ENCODE measurements at regions not wholly inside any gene's neighbourhood (a gene's known extent, or its start where the extent isn't known, plus 50 kb on each side); places are given as distances from the start of the nearest gene placed in this dataset.

DNA sequence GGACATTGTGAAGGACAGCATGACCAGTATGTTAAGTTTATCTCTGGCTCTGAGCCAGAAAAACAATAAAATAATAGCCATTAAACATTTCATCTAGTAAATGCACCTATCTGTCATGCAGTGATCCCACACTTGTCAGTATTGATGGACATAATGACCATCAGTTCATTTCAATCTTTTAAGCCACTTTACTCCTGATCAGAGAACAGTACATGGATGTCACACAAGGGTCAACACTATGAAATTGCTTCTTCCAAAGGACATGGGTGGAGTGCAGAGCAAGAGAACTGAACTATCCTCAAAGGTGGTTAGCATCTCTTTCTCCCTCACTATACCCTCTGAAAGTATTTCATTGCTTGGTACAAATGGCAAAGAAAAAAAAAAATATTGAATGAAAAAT lies 816.0 kb upstream of the GYPC start:
- no peak for DNase-seq
- no peaks in the 10 kb centered on the region for H3K27me3 ChIP-seq (ENCODE audit: control insufficient read depth, insufficient read depth, low read length)
- H3K36me3 ChIP-seq (replicated peaks; ENCODE audit: control insufficient read depth, insufficient read depth, low read length), result no peaks in the 10 kb centered on the region
- no peak overlapping the region for H3K4me3 ChIP-seq (ENCODE audit: insufficient read depth, low read depth, low read length)

DNA sequence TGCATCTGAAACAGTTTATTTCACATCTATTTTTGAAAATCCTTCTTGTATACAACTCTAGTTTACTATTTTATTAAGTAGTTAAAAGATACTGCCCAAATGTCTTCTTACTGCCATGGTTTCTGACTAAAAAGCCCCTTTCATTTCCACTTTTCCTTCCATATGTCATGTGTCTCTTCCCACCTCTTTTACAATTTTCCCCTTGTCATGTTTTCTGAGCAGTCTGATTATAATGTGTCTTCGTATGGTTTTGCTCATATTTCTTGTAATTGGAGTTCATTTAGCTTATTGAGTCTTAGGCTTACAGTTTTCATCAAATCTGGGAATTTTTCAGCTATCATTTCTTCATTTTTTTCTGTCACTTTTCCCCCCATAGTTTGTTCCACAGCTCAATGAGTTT lies 813.9 kb upstream of the GYPC start:
- Histone ChIP-seq H3K36me3 (replicated peaks; ENCODE audit: control insufficient read depth, insufficient read depth, low read length) (no peaks in the 10 kb centered on the region), H3K27me3 (ENCODE audit: control insufficient read depth, insufficient read depth, low read length) (no peaks in the 10 kb centered on the region), H3K4me3 (ENCODE audit: insufficient read depth, low read depth, low read length) (no peak overlapping the region)
- DNase-seq, result no peak

DNA sequence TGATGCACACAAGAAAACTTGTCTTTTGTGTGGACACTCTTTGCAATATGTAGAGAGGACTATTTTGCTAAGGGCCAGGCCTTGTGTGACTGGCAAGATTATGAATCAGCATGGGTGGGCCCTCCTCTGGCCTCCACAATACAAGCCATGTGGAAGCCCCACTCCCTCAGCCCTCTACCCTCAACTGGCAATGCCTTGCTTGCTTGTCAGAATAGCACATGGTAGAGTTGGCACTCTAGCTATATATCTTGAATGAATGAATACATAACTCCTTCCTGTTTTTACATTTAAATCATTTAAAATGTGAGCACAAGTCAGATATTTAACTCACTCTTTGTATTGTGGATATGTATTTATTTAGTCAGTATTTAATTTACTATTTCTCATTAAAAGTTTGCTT lies 805.4 kb upstream of the GYPC start:
- Histone ChIP-seq H3K36me3 (replicated peaks; ENCODE audit: control insufficient read depth, insufficient read depth, low read length) (no peaks in the 10 kb centered on the region), H3K4me3 (ENCODE audit: insufficient read depth, low read depth, low read length) (no peak overlapping the region), H3K27me3 (ENCODE audit: control insufficient read depth, insufficient read depth, low read length) (no peaks in the 10 kb centered on the region)
- no peak for DNase-seq

DNA sequence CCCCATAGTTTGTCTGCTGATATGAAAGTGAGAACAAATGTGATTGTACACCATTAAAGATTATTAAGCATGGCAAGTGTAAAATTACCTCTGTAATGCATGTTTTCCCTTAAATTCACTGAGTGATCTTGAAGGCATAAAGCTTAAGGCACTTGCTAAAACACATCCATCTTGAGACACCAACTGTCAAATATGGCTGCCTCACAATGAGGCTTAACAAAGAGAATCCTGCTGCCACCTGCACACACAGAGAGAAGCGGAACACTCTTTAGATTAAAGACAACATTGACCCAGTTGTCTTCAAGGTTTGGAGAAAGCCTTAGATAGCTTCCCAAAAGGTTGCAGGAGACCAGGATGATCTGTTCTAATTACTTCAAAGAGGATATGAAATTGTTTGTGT lies 803.6 kb upstream of the GYPC start:
- DNase-seq, result no peak
- no peaks in the 10 kb centered on the region for H3K36me3 ChIP-seq (replicated peaks; ENCODE audit: control insufficient read depth, insufficient read depth, low read length)
- no peaks in the 10 kb centered on the region for H3K27me3 ChIP-seq (ENCODE audit: control insufficient read depth, insufficient read depth, low read length)
- no peak overlapping the region for H3K4me3 ChIP-seq (ENCODE audit: insufficient read depth, low read depth, low read length)

DNA sequence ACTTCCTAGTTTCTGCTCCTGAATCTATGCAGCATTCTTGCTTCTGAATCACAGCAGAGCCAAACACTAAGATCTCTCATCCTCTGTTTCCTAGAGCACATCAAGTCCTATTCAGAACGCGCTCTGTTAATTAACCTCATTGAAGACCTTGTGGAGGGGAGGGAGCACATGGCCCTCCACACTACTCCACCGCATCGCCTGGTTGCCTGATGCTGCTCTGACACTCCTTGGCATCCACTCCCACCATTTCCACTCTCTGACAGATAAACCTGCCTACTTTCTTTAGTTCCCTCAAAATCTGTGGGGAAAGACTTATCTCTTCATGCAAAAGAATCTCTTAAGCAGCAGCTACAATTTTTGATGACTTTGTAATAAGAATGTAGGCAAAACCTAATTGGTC lies 802.3 kb upstream of the GYPC start:
- DNase-seq, result no peak
- no peak overlapping the region for H3K4me3 ChIP-seq (ENCODE audit: insufficient read depth, low read depth, low read length)

DNA sequence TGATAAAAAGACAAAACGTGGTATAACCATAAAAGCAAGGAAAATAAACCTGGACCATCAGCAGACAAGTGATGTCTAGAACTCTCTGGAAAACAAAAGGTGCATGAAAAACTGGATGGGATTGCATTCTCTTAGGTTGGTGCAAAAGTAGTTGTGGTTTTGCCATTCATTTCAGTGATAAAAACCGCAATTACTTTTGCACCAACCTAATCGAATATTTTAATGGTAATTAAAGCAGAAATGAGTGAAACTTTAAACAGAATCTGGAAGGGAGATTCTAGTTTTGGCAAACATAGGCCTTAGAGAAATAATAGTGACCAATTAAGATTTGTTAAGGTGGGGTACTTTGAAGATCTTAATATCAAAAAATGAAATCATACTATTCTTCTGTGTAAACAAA lies 800.8 kb upstream of the GYPC start:
- no peaks in the 10 kb centered on the region for H3K27me3 ChIP-seq (ENCODE audit: control insufficient read depth, insufficient read depth, low read length)
- no peaks in the 10 kb centered on the region for H3K36me3 ChIP-seq (replicated peaks; ENCODE audit: control insufficient read depth, insufficient read depth, low read length)
- H3K4me3 ChIP-seq (ENCODE audit: insufficient read depth, low read depth, low read length), result no peak overlapping the region
- no peak for DNase-seq

More for the DNA sequence above, 802.3 kb upstream of the GYPC start:
- H3K27me3 ChIP-seq (ENCODE audit: control insufficient read depth, insufficient read depth, low read length), result no peaks in the 10 kb centered on the region
- H3K36me3 ChIP-seq (replicated peaks; ENCODE audit: control insufficient read depth, insufficient read depth, low read length), result no peaks in the 10 kb centered on the region

DNA sequence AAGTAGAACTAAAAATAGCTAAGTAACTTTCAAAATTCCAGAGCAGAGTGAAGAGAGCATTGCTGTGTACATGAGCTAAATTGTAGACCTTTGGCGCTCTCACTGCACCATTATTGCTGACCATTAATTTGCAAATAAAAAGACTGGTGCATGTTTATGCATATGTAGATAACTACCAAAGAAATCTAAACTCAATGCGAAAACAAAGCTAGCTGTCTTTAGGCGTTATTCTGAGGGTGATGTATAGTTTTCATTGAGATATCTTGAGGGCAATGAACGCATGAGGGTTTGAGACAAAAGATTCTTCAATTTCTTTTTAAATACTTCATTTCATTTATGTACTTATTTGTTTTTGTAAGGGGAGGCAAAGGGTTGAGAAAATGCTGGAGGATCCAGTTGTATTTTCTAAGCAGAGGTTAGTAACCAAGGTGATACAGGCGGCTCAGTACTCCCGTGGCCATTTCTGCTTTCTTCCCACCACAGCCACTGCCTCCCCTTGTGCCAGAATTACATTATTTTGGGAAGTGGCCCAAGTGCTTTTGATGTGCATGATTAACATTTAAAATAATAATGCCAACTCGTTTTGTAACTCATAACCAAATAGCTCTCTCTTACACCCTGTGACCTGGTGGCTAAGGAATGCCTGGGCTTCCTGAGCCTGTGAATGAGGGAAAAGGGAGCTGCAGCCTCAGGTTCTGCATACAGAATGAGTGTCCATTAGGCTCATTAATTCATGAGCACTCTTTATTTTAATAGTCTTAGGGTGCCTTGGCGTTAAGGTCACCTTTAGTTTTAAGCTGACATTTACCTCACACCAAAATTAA lies 797.8 kb upstream of the GYPC start:
- Histone ChIP-seq H3K4me3 (ENCODE audit: insufficient read depth, low read depth, low read length) (no peak overlapping the region), H3K27me3 (ENCODE audit: control insufficient read depth, insufficient read depth, low read length) (no peaks in the 10 kb centered on the region), H3K36me3 (replicated peaks; ENCODE audit: control insufficient read depth, insufficient read depth, low read length) (no peaks in the 10 kb centered on the region)
- DNase-seq, result no peak

DNA sequence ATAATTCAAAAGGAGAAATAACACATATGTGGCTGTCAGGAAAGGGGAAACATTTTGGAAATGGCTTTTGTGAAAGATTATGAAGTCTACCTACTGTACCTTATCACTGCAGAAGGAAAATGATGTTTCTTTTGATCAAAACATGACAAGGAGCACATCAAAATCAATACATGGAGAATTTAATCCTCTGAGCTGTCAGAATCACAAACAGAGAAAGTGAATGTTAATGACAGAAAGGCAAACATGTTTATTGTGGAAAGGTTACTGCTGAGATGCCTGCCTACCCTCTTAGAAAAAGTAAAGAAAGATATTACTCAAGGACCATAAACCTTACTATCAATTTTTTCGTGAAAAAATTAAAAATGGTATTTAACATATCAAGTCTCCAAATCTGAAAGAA lies 794.5 kb upstream of the GYPC start:
- Histone ChIP-seq H3K36me3 (replicated peaks; ENCODE audit: control insufficient read depth, insufficient read depth, low read length) (no peaks in the 10 kb centered on the region), H3K4me3 (ENCODE audit: insufficient read depth, low read depth, low read length) (no peak overlapping the region), H3K27me3 (ENCODE audit: control insufficient read depth, insufficient read depth, low read length) (no peaks in the 10 kb centered on the region; the same call in 1 of the 2 replicates)
- DNase-seq, result no peak

DNA sequence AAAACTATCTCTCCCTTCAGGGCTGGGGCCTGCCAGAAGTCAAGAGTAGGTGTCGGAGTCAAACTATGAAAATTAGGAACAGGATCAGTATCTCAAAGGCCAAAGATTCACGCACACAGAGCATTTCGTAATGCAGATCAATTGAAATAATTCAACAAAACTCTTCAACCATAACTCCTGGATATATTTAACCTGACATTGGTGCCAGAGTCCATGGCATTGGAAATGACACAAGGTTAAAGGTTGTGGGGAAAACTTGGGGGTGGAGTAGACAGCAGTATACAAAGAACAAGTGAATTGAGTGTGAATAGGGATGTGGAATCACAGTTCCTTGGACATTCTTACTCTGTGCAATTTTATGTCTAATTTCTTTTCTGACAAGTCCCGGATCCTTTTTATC lies 788.0 kb upstream of the GYPC start:
- Histone ChIP-seq H3K36me3 (replicated peaks; ENCODE audit: control insufficient read depth, insufficient read depth, low read length) (no peaks in the 10 kb centered on the region), H3K27me3 (ENCODE audit: control insufficient read depth, insufficient read depth, low read length) (no peaks in the 10 kb centered on the region; the same call in 1 of the 2 replicates), H3K4me3 (ENCODE audit: insufficient read depth, low read depth, low read length) (no peak overlapping the region)
- DNase-seq, result no peak

DNA sequence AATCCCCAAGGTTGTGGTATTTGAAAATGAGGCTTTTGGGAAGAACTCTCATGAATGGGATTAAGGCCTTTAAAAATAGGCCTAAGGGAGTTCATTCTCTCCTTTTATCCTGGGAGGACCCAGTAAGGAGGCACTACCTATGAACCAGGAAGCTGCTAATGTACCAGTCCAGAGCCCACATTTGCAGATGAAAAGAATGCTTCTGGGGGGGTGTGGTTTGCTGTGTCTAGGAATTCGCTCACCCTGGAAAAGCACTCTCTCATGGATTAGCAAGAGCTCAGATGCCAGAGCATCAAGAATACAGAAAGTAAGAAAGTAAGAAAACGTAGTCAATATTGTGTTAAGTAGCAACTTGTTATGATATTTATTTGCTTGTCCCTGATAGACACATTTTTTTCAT lies 785.7 kb upstream of the GYPC start:
- no peak overlapping the region for H3K4me3 ChIP-seq (ENCODE audit: insufficient read depth, low read depth, low read length)
- no peaks in the 10 kb centered on the region; the same call in 1 of the 2 replicates for H3K27me3 ChIP-seq (ENCODE audit: control insufficient read depth, insufficient read depth, low read length)
- DNase-seq, result no peak
- H3K36me3 ChIP-seq (replicated peaks; ENCODE audit: control insufficient read depth, insufficient read depth, low read length), result no peaks in the 10 kb centered on the region

DNA sequence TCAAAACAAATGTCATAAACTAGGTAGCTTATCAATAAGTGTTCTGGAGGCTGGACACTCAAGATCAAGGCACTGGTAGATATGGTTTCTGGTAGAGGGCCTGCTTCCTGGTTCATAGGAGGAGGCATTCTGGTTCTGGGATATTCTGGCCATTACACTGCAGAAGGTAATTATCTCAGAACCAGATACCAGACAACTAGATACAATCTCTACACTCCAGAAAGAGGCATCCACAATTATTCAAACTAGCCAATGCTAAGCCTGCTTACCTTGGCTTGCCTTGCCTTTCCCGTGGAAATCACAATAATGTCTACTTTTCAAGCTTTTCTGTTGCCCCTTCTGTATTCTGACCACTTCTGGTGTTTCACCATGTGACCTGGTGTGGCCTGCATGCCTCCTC lies 785.2 kb upstream of the GYPC start:
- no peaks in the 10 kb centered on the region for H3K36me3 ChIP-seq (replicated peaks; ENCODE audit: control insufficient read depth, insufficient read depth, low read length)
- no peak for DNase-seq
- no peak overlapping the region for H3K4me3 ChIP-seq (ENCODE audit: insufficient read depth, low read depth, low read length)
- no peaks in the 10 kb centered on the region for H3K27me3 ChIP-seq (ENCODE audit: control insufficient read depth, insufficient read depth, low read length)

DNA sequence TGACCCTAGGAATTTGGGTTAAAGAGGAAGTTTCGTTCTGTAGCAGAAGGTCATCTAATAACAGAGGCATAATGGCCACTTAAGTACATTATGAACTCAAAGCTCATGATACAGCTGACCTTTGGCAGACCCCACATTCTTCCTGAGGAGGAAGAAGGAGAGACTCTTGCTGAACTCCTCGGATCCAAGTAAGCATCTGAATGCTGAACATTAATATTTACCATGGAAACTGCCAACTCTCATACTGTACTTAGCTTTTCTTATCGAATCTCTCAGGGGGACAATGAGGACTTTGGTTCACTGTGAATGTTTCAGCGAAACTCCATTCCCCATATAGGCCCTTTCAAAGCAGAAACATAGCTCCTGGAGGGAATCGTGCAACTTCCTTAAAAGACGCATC lies 781.4 kb upstream of the GYPC start:
- no peaks in the 10 kb centered on the region for H3K36me3 ChIP-seq (replicated peaks; ENCODE audit: control insufficient read depth, insufficient read depth, low read length)
- H3K4me3 ChIP-seq (ENCODE audit: insufficient read depth, low read depth, low read length), result no peak overlapping the region

DNA sequence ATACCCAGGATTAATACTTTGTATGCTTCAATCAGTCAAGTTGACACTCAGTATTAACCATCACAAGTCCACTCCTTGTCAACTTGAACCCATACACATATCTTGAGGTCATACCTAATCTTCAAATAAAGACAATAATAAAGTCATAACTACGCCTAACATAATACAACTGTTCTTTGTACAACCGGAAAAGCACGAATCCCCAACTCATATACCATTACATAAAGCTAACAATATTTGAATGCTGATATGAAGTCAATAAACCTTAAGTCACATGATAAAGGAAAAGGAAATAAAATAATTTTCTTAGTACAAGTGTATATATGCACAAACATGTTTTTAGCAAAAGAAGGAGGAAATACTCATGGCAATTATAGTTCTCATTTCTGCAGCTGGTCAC lies 770.6 kb upstream of the GYPC start:
- Histone ChIP-seq H3K36me3 (replicated peaks; ENCODE audit: control insufficient read depth, insufficient read depth, low read length) (no peaks in the 10 kb centered on the region), H3K27me3 (ENCODE audit: control insufficient read depth, insufficient read depth, low read length) (no peaks in the 10 kb centered on the region), H3K4me3 (ENCODE audit: insufficient read depth, low read depth, low read length) (no peak overlapping the region)
- no peak for DNase-seq

More for the DNA sequence above, 781.4 kb upstream of the GYPC start:
- no peaks in the 10 kb centered on the region for H3K27me3 ChIP-seq (ENCODE audit: control insufficient read depth, insufficient read depth, low read length)
- DNase-seq, result no peak

DNA sequence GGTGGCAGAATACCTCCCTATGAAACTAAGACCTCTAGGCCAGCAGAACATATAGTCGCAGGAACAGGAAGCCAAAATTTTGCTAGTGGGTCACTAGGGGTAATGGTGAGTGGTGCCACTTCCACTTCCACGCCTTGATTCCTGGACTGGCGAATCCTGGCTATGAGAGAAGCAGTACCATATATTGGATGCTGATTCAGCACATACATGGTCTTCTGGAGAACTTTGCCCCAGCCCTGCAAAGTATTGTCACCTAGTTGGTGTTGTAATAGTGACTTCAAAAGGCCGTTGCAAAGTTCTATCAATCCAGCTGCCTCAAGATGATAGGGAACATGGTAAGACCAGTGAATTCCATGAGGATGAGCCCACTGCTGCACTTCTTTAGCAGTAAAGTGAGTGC lies 769.8 kb upstream of the GYPC start:
- no peak for DNase-seq
- no peaks in the 10 kb centered on the region for H3K36me3 ChIP-seq (replicated peaks; ENCODE audit: control insufficient read depth, insufficient read depth, low read length)
- H3K4me3 ChIP-seq (ENCODE audit: insufficient read depth, low read depth, low read length), result no peak overlapping the region
- no peaks in the 10 kb centered on the region for H3K27me3 ChIP-seq (ENCODE audit: control insufficient read depth, insufficient read depth, low read length)

DNA sequence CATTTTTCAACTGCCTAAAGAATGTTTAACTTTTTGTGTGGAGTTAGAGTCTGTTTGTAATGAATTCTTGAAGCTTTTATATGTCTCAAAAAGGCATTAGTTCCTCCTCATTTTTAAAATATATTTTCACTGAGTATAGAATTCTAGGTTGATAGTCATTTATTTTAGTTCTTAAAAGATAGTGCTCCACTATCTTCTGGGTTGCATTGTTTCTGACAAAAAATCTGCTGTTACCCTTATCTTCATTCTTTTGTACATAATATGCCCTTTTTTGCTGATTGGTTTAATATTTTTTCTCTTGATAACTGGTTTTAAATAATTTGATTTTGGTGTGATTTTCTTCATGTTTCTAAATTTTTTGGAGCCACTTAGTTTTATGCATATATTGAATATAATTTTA lies 754.7 kb upstream of the GYPC start:
- no peak overlapping the region for H3K4me3 ChIP-seq (ENCODE audit: insufficient read depth, low read depth, low read length)
- H3K36me3 ChIP-seq (replicated peaks; ENCODE audit: control insufficient read depth, insufficient read depth, low read length), result no peaks in the 10 kb centered on the region
- H3K27me3 ChIP-seq (ENCODE audit: control insufficient read depth, insufficient read depth, low read length), result no peaks in the 10 kb centered on the region
- no peak for DNase-seq

All from H7 (cell line).